AG09309 (cell line): ENCODE measurements at regions not wholly inside any gene's neighbourhood (a gene's known extent, or its start where the extent isn't known, plus 50 kb on each side); places are given as distances from the start of the nearest gene placed in this dataset.

Experiments used
- DNase-seq: peaks from one replicate; pipeline ENCODE4 v3.0.0-alpha.2; 2010; ENCODE audit warnings: low read depth
- H3K4me3 ChIP-seq: 2 replicates; pipeline ENCODE4 v1.5.1; 2011; ENCODE audit warnings: mild to moderate bottlenecking, low read depth, low read length, moderate library complexity; ENCODE audit not compliant: control insufficient read depth
- CTCF ChIP-seq: IDR thresholded peaks from 2 replicates; pipeline ENCODE4 v1.5.1; 2011; ENCODE audit warnings: mild to moderate bottlenecking, low read depth, low read length, inconsistent platforms; ENCODE audit not compliant: insufficient read depth, control insufficient read depth; ENCODE audit errors: missing control alignments

GRCh38 chr4:43391069-43391468, 498.6 kb downstream of the GRXCR1 start:
- TF ChIP-seq CTCF, result no peak
- no peak overlapping the region for H3K4me3 ChIP-seq
- no peak for DNase-seq

GRCh38 chr4:43394976-43395375, 502.5 kb downstream of the GRXCR1 start:
- DNase-seq, result no peak
- TF ChIP-seq CTCF, result no peak
- no peak overlapping the region for H3K4me3 ChIP-seq

- DNase-seq, result no peak
- no peak overlapping the region for H3K4me3 ChIP-seq
- TF ChIP-seq CTCF, result no peak
These were observed 507.2 kb downstream of the GRXCR1 start for GRCh38 chr4:43399726-43400125.

- TF ChIP-seq CTCF, result no peak
- H3K4me3 ChIP-seq, result no peak overlapping the region
- DNase-seq, result no peak
These were observed 509.9 kb downstream of the GRXCR1 start for GRCh38 chr4:43402393-43402792.

- no peak for DNase-seq
- H3K4me3 ChIP-seq, result no peak overlapping the region
- TF ChIP-seq CTCF, result no peak
These were observed 518.1 kb downstream of the GRXCR1 start for GRCh38 chr4:43410636-43411035.

- no peak for DNase-seq
- TF ChIP-seq CTCF, result no peak
- no peak overlapping the region for H3K4me3 ChIP-seq
These were observed 518.7 kb downstream of the GRXCR1 start for GRCh38 chr4:43411226-43411625.

- DNase-seq, result no peak
- H3K4me3 ChIP-seq, result no peak overlapping the region
- no peak for TF ChIP-seq CTCF
These were observed 530.8 kb downstream of the GRXCR1 start for GRCh38 chr4:43423276-43423675.
